HG03025 (cell line): ENCODE measurements at regions not wholly inside any gene's neighbourhood (a gene's known extent, or its start where the extent isn't known, plus 50 kb on each side); places are given as distances from the start of the nearest gene placed in this dataset.
A peak's percentile ranks its signal among the peaks of the same experiment; 100 is the strongest.

Experiments
- ATAC-seq: cut with Tn5 transposase; IDR thresholded peaks from one replicate; pipeline ENCODE4 v1.9.1; 2021; ENCODE audit warnings: mild to moderate bottlenecking, moderate library complexity; ENCODE audit not compliant: unreplicated experiment, low FRiP score

DNA sequence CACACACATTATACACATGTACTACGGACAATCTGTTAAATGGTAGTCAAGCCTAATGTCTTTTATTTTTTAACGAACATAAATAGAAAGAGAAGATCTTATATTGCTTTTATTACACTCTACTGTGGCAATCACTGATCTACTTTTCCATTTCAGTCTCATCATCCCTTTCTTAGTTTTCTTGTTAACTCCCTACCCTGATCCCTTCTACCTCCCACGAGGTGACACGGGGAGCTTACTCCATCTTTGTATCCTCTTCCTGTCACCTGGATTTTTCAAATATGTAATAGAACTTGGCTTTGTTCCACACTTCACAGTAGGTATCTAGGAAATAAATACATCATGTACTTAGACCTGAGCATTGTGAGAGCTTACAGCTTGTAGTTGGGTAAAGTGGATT is 211.0 kb downstream of the PIK3R1 start:
- ATAC-seq: no peak

DNA sequence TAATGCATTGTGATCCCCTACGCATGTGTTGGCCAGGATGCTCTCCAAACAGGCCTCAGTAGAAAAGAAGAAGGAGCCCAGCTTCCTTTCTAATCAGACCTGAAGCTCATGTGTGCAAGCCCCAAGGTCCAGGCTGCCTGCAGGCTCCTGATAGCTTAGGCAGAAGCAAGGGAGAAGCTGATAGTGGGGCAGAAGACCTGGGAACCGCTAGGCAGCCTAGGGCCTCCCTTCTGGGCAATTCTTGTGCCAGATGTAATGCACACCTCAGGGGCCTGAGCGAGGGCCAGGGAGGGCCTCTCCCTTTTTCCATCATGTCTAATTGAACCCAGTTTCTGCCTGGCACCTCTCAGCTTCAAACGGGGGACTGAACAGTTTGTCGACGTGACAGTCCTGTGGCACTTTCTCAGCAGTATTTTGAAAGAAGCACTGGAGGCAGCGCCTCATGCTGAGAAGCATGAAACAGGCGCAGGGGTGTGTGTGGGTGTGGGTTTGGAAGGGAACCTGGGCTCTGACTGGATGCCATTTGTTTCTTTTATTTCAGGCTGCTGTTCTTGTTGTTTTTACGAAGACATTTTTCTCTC is 212.8 kb downstream of the PIK3R1 start:
- ATAC-seq: no peak

DNA sequence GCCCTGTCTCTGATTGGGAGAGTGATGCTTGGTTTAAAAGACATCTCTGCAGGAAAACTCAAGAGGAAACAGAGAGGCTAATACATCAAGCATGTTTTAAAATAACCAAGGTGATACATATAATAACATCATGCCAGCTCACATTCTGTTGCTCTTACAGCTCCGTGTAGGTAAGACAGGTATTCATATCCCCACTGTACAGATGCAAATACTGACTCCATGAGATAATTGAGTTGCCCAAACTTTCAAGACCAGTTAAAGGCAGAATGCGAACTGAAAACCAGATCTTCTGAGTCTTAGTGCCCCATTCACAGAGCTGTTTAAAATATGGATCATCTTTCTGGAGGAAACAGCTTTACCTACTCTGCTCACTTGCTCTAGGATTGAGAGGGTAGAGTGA is 214.0 kb downstream of the PIK3R1 start:
- no peak for ATAC-seq

DNA sequence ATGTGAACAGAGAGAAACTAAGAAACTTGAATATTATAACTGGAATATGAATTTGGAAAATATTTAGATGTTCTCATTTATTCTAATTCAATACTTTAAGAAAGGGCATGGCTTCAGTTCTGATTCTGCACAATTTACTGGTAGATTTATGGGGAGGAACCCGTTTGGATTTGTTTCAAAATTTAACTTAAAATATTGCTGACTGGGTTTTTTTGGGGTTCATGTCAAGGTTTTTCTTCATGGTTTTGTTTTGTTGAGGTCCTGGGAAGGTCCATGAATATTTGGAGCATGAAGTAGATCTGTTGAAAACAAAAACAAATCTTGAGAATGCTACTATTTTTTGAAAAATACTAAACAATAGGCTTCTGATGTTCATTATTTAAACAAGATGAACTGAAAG is 214.7 kb downstream of the PIK3R1 start:
- no peak for ATAC-seq

DNA sequence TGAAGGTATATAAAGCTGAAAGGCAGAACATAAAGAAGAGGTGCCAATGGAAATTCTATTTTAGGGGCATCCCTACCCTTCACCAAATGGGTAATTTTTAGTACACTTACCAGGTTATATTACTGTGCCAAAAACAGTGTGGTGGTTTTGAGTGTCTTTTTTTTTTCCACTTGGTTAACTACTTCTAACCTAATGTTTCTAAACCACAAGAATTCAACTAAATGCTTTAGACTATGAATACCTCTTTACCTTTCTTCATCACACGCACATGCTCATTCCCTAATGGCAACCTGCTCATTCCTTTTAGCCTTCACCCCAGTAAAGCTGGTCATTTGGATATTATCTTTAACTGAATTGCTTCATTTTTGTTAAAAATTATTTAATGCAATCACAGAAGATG is 215.6 kb downstream of the PIK3R1 start:
- ATAC-seq: no peak

DNA sequence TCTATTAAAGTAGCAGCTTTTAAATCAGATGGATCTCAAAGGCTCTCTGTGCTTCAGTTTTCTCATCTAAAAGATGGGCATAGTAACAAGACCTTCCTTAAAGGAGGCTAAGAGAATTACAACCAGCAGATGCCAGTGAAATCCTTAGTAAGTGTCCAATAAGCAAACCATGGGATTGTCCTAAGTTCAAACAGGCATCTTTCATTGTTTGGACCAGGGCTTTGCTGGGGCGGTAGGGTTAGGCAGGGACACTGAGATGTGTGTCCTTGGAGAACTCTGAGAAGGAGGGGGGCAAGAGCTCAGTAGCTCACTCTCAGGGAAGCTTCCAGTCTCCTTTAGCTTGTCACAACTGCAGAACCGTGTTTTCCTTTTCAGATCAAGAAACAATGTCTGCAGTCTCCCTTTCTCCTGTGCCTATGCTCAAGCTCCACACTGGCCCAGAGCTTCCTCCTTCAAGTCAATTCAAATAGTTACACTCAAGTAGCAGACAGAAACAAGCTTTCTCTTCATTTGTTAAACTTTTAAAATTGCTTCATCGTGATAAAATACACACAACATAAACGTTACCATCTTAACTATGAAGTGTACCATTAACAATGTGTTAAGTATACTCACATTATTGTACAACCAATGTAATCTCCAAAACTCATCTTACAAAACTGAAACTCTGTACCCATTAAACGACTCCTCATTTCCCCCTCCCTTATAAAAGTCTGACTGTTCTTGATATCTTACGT is 216.2 kb downstream of the PIK3R1 start:
- no peak for ATAC-seq

DNA sequence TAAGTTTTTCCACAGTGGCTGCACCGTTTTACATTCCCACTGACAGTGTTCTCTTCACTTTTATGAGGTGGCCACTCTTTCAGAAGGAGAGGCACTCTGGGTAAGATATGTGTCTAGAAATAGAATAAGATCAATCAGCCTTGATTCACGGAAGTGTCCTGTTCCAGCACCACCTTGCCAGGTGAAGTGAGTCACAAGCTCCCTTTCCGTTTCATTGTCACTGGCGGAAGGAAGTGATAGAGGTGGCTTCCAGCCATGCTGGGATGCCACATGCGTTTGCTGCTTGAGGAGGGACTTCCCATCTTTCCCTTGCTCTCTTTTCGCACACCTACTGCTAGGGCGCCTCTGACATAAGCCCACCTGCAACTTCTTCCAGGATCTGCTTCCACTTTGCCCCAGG is 217.1 kb downstream of the PIK3R1 start:
- no peak for ATAC-seq

DNA sequence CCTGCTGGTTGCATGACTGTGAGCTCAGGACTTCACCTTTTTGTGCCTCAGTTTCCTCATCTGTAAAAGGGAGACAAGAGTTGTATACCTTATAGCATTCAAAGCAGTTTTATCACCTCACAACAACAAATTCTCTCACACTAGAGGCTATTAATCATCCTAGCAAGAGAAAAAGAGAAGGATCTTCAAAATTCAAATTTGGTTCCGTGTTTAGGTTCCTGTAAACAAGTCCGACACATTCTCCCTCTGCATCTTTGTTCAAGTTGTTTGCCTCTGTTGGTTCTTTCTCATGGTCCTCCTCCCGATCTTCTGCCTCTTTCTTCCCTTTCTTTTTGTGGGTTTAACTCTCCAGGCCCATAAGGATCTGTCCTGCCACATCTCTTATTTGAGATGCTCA is 218.0 kb downstream of the PIK3R1 start:
- no peak for ATAC-seq

DNA sequence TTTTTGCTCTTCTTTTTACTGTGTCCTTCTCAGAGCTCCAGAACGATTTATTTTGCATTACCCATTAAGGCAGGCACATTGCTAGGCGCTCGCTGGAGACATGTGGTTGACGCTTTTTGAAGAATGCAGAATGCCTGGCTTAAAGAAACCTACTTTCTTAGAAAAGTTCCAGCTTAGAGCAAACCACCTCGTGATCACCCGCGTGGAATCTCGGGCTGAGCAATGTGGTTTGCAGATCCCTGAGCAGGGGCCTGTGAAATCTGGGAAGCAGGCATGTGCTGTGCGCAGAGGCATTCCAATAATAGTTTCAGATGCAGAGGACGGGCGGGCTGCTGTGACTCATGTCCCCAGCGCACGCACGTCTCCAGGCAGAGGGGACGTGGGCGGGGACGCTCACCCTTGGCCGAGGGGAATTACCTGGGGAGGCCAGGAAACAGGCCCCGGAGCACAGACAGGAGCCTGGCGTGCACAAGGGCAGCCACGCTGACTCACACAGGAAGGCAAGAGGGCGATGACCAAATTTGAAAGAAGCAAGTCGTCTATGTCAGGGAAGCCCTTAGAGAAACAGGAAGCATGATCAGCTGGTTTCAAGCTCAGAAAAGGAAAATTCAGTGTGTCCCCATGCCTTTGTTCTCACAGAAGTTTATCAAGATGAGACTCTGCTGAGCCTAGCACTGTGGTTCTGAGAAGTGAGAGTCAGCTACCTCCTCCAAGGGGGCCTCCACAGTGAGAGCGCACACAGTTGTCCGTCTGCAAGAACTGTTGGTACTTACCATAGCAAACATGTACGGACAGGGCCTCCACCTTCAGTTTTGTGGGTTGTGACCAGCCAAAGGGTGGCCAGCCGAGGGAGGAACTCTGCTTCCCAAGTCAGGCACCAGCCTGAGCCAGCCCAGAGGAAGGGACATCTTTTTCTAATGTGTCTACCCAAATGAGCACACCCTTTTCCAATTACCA is 218.6 kb downstream of the PIK3R1 start:
- peak; percentile 98 for ATAC-seq

DNA sequence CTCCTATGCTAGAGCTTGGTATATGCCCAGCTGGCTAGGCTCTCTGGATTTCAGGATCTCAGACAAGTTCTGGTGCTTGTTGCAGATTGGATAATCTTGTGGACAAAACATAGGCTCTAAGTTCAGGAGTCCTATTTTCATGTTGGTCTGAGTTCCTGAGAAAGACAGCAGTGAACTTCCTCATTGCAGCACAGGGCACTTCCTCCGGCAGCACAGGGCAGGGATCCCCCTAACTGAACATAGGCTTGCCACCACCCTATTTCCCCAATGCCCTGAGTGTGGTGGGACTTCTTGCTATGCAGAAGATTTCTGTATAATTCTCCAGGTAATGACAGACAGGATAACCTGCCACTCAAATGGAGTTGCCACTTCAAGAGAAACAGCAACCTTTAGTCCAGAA is 220.1 kb downstream of the PIK3R1 start:
- no peak for ATAC-seq

DNA sequence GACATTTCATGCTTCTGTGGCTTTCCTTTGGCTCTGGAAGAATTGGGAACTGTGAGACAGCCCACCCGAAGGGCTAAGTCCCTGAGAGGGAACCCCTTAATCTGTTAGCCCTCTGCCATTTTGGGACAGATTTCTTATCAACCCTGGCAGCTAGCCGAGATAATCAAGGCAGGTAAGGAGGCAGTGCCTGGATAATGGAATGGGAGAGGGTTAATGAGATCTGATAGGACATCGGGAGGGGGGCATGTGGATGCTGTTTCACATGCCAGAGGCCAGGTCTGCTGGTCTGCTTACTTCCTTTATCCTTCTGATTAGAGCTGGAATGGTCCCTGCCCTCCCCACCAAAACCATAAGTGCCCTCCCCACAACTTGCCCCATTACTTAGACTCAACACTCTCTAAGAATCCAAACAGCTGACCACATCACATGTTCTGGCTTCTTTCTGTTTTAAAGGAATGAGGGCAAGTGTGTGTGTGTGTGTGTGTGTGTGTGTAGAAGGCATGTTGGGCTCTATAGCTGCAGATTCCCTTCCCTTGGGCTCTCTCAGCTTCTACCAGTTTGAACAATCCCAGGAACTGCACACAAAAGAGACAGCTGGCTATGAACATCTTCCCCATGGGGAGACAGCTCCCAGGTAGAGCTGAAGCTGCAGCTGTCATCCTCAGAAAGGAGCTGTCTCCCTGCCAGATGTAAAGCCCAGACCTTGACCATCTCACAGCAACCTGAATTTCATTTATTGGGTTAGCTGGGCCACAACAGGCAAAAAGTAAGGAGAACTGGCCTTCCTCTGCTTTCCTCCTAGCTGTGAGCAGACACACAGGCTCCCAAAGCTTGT is 221.3 kb downstream of the PIK3R1 start:
- no peak for ATAC-seq

DNA sequence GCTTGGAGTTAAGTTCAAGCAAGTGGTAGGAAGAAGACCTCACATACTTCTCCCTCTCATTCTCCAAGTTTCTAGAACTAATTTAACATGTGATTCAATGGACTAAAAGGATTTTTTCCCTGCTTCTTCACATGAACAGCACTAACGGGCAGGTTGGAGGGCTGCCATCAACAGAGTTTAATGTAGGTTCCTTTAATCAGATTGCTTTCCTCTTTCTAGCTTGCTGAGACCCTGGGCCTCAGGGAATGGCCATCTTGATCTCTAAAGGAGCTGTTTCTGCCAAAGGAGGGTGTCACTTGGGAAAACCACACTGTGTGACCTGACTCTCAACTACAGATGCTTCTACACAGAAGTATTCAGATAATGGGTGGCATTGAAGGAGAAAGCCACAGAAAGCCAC is 223.3 kb downstream of the PIK3R1 start:
- no peak for ATAC-seq

DNA sequence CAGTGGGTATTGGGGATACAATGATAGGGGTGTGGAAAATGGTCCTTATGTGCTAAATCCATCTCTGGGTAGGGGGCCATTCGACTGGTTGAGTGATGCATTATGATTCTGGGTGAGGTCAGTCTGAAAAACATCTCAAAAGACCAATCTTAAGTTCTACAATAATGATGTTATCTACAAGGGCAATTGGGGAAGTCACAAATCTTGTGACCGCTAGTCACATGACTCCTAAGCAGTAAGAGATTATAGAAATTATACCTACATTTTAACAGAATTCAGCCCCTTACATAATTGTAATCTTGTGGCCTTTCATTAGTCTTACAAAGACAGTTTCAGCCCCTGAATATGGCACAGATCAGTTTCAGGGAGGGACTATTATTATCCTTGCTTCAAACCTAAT is 224.7 kb downstream of the PIK3R1 start:
- no peak for ATAC-seq

DNA sequence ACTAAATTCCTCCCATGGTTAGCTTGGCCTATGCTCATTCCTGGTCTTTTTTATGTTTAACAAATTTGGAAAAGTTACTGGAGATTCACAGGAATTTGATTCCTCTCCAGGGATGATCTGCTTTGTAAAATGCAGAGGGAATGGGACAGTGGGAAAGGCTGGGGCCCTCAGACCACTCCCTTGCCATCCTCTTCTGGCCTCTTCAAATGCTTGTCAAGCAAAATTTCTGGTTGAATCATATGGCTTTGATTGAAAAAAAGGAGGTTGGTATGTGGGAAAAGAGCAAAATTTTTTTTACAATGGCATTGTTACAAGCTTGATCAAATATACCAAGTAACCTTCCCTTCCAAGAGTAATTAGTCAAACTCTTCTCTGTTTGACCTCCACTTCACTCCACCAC is 225.1 kb downstream of the PIK3R1 start:
- ATAC-seq: no peak

DNA sequence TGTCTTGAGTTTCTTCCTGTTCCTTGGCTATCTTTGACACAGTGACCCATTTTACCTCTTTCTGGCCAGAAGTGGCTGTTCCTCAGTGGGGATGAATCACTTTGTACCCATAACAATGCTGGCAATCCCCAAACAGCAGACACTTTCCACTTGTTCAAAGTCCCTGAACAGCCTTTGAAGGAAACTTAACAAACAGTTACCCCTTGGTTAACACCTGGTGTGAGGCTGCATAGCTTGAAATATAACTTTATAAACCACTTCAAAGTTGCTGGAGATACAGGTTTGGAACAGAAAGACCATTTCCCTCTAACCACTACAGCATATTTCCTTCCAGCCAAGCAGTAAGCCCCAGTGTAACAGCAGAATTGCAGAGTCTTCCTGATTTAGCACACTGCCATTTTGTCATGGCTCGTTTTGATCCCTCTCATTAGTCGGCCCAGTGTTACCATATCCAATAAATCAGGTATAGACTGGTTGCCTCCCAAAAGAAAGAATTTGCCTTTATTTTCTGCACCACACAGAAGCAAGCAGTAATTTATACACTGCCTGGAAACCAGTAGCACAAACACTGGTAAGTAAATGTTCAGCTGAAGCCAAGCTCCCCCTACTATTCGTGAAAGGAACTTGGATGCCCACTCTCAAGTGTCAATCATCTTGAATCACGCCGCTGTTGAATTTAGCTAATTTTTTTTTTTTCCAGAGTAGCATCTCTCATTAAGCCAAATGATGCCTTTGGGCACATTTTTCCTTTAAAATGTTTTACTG is 225.9 kb downstream of the PIK3R1 start:
- ATAC-seq: no peak

DNA sequence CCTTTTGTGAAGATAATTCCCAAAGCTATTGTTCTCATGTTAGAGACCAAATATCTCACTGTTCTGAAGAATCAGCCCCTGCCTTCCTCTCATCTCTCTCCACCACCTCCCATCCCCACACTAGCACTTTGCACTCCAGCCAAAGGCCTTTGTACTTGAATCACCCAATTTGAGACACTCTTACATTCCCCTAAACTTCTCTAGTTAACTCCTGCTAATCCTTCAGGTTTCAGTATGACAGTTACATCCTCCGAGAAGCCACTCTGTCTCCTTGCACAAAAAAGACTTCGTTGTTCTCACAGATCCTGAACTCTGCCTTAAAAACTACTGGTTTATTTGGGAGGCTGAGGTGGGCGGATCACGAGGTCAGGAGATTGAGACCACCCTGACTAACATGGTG is 227.5 kb downstream of the PIK3R1 start:
- no peak for ATAC-seq

DNA sequence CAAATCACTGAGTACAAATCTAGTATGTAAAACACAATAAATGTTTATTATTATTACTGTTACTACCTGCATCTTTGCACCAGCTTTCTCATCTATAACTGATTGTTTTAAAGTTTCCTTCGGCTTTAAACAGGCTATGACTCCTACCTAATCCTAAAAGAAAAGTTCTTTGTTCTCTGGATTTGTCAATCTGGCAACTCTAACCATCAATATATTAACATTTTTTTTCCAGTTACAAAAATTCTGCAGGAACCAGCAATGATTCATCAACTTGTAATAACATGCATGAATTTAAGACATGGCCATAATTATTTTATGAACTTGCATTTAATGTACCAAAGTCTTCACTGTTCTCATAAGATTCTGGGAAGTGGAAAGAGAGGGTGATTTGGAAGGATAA is 228.5 kb downstream of the PIK3R1 start:
- ATAC-seq: no peak

DNA sequence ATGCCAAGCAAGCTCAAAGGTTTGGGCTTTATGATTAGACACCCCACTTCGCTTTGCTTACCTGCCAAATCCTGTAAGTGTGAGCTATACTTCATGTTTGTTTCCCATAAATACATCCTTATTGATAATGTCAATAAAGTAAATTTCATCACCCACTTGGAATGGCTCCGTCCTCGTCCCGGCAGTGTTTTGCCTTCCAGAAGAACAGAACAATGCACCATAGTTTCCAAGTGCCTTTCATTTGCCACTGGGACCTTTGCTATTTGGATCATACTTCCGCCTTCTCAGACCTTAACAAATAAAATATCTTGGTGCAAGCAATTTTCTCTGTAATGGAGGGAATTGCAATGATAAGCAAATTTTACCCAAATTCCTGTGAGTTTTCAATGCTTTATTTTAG is 229.3 kb downstream of the PIK3R1 start:
- ATAC-seq: no peak

DNA sequence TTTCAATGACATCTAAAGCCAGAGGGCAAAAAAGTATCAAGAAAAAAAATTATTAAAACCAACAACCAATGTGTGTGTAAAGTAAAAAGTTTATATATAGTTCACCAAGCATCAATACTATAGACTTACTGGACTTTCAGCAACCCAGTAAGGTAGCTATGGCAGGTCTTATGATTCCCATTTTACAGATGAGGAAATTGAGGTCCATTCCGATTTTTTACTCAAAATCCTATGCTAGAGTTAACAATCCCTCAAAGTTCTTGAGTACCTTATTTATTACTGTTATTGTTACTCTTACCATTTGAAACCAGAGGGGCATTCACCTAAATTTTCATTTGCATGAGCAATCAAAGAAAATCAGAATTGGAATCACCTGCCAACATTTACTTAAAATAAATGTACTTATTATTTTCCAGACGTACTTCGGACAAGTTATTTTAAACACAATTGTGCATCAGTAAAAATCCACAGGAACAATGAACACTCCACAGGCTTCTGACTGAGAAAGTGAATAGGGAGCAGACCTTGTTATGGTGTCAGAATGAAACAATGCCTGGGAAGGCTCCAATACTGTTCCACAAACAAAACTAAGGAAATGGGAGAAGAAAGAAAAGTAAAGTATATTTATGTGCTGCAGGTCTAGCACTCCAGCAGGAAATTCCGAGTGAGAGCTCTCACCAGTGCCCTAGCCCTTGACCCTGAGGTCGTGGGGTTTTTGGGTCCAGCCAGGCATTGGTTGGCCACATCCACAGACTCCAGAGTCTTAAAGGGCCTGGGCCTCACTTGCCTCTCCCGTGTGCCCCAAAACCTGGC is 229.9 kb downstream of the PIK3R1 start:
- no peak for ATAC-seq
